ENCODE measurements at regions not wholly inside any gene's neighbourhood (a gene's known extent, or its start where the extent isn't known, plus 50 kb on each side); places are given as distances from the start of the nearest gene placed in this dataset.
"Not testable (repeated sequence)": the region's sequence is repeated elsewhere in the genome, so short reads cannot be mapped to it uniquely, and the experiment has no call there.

DNA sequence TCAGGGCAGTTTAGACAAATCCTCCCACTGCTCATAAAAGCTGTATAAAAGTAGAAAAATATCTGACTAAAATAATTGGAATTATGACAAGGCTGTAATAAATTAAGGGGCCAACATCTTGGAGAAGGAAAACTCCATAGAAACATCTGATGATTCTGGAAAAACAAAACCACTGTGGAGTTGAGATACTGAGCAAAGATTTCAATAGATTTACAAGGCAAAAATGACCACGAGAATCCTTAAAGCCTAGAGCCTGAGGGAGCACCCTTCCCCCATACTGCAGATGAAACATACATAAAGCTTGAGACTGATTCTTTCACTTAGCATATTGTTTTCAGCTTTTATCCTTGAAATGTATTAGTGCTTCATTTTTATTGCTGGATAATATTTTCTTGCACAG is 286.4 kb upstream of the MMADHC start:
- Mint-ChIP-seq H3K4me1 (ENCODE audit: low read depth in 2 of 2) (no peaks in the 10 kb centered on the region), H3K36me3 (no peaks in the 10 kb centered on the region), H3K4me3 (no peak overlapping the region), H3K27ac (no peak overlapping the region), H3K27me3 (no peaks in the 10 kb centered on the region), H3K9me3 (peaks cover 19% of the 10 kb centered on the region)
- no peak for ATAC-seq
- DNase-seq (ENCODE audit: low spot score) = no peak

DNA sequence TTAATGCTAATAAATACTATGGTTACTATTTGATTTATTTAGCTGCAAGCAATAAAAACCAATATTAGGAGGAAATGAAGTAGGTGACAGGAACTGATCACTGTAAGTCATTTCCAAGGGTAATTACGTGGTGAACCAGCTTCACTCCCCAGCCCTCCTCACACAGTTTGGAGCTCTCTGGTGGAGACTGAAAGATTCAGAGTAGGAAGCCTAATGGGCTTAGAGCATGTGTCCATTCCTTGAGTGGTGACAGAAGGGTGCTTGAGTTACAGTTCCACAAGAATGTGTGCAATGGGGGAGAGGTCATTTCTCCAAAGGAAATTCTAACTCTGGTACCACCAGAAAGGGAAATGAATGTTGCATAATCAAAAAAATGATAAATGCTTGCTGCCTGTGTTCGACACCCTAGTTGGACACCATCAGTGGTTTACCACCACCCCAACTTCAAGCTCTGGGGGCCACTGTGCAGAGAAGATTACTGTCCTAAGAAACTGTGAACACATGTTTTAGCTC is 285.1 kb upstream of the MMADHC start:
- ATAC-seq = no peak

DNA sequence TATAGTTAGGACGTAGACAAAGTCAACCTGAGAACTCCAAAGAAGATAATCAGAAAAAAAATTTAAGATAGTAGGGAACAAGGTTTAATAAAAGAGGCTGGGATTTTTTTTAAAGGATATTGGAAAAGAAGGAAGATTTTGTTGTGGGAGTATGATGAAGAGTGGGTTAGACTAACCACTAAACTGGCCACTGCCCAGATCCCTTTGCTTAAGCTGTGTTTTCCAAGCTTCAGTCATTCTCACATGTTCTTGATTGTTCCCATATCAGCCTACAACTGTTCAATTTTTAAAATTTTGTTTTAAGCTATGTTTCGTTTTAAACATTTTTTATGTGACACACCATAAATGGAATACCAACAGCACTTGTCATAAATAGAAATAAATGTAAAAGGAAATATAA is 284.5 kb upstream of the MMADHC start:
- Mint-ChIP-seq H3K4me3 (no peak overlapping the region), H3K9me3 (peaks cover 10% of the 10 kb centered on the region), H3K36me3 (no peaks in the 10 kb centered on the region), H3K4me1 (ENCODE audit: low read depth in 2 of 2) (no peaks in the 10 kb centered on the region), H3K27ac (no peak overlapping the region), H3K27me3 (no peaks in the 10 kb centered on the region)
- no peak for ATAC-seq
- no peak for DNase-seq (ENCODE audit: low spot score)

More for the DNA sequence above, 285.1 kb upstream of the MMADHC start:
- no peak overlapping the region for H3K4me3 Mint-ChIP-seq
- H3K4me1 Mint-ChIP-seq (ENCODE audit: low read depth in 2 of 2) = no peaks in the 10 kb centered on the region
- no peak overlapping the region for H3K27ac Mint-ChIP-seq
- peaks cover 15% of the 10 kb centered on the region for H3K9me3 Mint-ChIP-seq
- H3K36me3 Mint-ChIP-seq = no peaks in the 10 kb centered on the region
- DNase-seq (ENCODE audit: low spot score) = no peak
- no peaks in the 10 kb centered on the region for H3K27me3 Mint-ChIP-seq

DNA sequence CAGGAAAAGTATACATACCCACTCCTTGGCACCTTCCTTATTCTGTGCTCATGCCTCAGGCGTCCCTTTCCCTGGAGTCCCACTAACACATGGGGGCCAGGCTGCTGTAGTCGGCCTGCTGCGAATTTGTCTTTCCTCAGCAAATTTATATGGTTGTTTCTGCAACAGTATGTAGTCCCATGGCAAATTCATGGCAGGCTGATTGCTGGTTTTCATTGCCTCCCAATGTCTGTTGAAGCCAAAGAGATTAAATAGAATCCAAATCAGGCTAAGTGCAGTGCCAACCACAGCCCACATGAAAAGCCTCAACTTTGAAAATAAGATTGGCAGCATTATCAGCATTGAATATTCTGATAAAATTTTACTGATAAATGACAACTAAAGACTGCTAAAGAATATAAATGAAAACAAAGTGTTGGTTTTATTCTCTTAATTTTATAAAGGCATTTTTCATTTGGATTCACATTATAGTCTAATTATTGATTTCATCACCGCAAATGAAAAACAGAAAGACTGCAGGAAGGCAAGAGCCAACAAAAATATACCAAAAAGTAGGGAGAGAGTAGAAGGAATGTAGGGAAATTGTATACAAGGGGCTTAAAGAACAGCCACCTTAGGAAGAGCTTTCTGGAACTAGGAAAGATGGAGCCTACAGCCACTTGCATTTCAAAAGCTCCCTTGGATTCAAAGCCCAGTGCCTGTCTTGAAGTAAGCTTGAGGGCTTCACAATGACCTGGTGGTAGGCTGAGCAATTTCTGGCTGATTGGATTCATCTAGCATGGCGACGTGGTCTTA is 283.7 kb upstream of the MMADHC start:
- H3K27ac Mint-ChIP-seq = no peak overlapping the region
- no peaks in the 10 kb centered on the region for H3K27me3 Mint-ChIP-seq
- no peaks in the 10 kb centered on the region for H3K36me3 Mint-ChIP-seq
- ATAC-seq = no peak
- H3K4me1 Mint-ChIP-seq (ENCODE audit: low read depth in 2 of 2) = no peaks in the 10 kb centered on the region
- H3K4me3 Mint-ChIP-seq = no peak overlapping the region
- H3K9me3 Mint-ChIP-seq = peaks cover 11% of the 10 kb centered on the region
- no peak for DNase-seq (ENCODE audit: low spot score)

DNA sequence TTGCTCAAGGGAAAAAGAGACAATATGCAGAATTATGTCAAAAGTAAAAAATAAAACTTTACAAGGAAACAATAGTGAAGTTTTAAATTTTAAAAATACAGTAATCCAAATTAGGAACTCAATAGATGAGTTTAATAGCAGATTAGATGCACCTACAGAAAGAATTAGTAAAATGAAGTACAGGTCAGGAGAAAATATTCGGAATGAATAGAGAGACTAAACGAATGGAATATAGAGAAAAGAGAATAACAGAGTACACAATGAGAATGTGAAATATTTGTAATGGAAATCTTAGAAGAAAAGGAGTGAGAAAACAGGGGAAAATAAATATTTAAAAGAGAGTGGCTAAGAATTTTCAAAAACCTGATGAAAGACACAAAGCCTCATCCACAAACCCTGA is 275.7 kb upstream of the MMADHC start:
- H3K27ac Mint-ChIP-seq = no peak overlapping the region
- ATAC-seq (no peak), DNase-seq (ENCODE audit: low spot score) (no peak)
- no peaks in the 10 kb centered on the region for H3K27me3 Mint-ChIP-seq
- peaks cover 4% of the 10 kb centered on the region for H3K36me3 Mint-ChIP-seq
- H3K4me3 Mint-ChIP-seq = no peak overlapping the region
- no peaks in the 10 kb centered on the region for H3K4me1 Mint-ChIP-seq (ENCODE audit: low read depth in 2 of 2)
- H3K9me3 Mint-ChIP-seq = peaks cover 21% of the 10 kb centered on the region

DNA sequence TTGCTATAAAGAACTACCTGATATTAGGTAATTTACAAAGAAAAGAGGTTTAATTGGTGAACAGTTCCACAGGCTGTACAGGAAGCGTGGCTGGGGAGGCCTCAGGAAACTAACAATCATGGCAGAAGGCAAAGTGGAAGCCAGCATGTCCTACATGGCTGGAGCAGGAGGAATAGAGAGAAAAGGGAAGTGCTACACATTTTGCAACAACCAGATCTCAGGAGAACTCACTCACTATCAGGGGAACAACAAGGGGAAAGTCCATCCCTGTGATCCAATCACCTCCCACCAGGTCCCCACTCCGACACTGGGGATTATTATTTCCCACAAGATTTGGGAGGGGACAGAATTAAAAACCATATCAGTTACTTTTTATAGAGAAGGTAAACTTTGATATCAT is 273.5 kb upstream of the MMADHC start:
- H3K27ac Mint-ChIP-seq = no peak overlapping the region
- H3K4me3 Mint-ChIP-seq = no peak overlapping the region
- no peak for ATAC-seq
- DNase-seq (ENCODE audit: low spot score) = no peak
- no peaks in the 10 kb centered on the region for H3K4me1 Mint-ChIP-seq (ENCODE audit: low read depth in 2 of 2)
- H3K36me3 Mint-ChIP-seq = peaks cover 4% of the 10 kb centered on the region
- no peaks in the 10 kb centered on the region for H3K27me3 Mint-ChIP-seq
- H3K9me3 Mint-ChIP-seq = peaks cover 21% of the 10 kb centered on the region

DNA sequence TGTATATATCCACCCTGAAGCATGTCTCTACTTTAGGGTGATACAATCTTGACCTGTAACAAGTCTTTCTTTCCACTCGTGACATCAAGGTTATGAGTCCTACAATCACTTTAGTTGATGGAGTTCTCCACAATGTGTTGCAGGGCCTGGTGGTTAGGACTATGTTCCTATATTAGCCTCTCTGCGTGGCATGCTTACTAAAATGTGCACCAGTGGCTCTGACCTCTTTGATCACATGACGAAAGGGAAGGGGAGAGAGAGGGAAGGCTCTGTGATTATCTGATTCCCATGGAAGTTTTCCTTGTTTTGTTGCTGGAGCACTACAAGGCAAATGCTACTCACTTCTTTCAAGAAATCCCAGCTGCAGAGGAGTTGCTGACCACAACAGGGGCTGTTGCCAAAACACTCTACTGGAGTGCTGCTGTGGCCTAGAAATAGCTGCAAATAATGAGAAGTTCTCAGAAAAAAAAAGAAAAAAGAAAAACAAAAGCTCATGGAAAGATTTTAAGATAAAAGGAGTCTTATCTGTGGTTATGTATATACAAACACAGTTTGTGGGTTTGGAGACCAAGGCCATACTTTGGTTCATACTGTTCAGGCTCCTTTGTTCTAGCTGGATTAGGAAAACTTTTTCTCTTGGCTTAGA is 272.8 kb upstream of the MMADHC start:
- H3K27ac Mint-ChIP-seq = no peak overlapping the region
- H3K9me3 Mint-ChIP-seq = peaks cover 19% of the 10 kb centered on the region
- ATAC-seq (no peak), DNase-seq (ENCODE audit: low spot score) (no peak)
- H3K4me1 Mint-ChIP-seq (ENCODE audit: low read depth in 2 of 2) = no peaks in the 10 kb centered on the region
- H3K27me3 Mint-ChIP-seq = no peaks in the 10 kb centered on the region
- H3K4me3 Mint-ChIP-seq = no peak overlapping the region
- peaks cover 4% of the 10 kb centered on the region for H3K36me3 Mint-ChIP-seq

DNA sequence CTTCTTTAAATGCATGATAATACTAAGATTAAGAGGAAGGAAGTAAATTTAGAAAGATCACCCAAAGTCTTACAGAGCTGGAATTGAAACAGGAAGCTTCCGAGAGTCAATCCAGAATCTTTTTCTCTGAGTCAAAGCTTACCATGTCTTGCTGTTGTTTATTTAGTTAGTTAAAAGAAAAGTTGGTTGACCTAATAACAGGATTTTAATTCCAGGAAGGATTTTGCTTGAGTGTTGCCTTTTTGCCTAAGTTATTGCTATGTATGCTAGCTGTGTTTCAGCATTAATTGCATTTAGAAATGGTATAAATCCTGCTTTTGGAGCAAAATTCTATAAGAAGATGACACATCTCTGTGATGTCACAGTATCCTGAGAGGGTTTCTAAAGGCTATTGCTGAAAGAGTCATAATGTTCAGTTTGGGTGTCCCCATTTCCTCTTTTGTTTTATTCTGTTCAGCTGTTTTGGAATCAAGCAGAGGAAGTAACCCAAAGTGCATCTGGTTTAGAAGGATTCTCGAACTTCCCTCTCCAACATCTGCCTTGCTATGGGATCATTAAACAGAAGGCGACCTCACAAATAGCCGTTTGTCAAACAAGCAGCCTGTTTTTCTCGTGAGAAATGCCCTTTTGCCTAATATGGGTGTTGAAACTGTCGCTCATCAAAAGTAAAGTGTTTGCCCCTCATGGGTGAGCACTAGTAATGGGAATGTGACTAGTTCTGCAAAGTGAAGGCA is 271.5 kb upstream of the MMADHC start:
- no peak for ATAC-seq
- Mint-ChIP-seq H3K27me3 (no peaks in the 10 kb centered on the region), H3K9me3 (peaks cover 19% of the 10 kb centered on the region), H3K27ac (no peak overlapping the region), H3K4me1 (ENCODE audit: low read depth in 2 of 2) (no peaks in the 10 kb centered on the region), H3K4me3 (no peak overlapping the region), H3K36me3 (peaks cover 4% of the 10 kb centered on the region)
- no peak for DNase-seq (ENCODE audit: low spot score)

DNA sequence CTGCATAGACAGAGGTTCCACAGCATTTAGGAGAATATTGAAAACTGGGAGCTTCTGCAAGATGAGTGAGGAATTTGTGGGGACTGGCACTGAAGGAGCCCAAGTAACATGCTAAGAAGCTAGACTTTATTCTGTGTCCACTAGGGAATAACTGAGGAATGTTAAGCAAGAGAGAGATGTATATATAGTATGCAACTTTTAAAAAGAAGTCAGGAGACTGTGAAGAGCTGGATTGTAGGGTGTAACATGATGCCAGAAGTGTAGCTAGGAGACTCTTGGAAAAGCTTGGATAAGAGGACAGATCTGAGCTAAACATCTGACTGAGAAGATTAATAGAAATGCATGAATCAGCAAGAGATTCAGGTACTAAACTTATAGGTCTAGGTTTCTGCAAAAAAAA is 270.6 kb upstream of the MMADHC start:
- Mint-ChIP-seq H3K36me3 (peaks cover 4% of the 10 kb centered on the region), H3K27me3 (no peaks in the 10 kb centered on the region), H3K9me3 (peaks cover 18% of the 10 kb centered on the region), H3K4me1 (ENCODE audit: low read depth in 2 of 2) (no peaks in the 10 kb centered on the region), H3K4me3 (no peak overlapping the region), H3K27ac (no peak overlapping the region)
- ATAC-seq (no peak), DNase-seq (ENCODE audit: low spot score) (no peak)

DNA sequence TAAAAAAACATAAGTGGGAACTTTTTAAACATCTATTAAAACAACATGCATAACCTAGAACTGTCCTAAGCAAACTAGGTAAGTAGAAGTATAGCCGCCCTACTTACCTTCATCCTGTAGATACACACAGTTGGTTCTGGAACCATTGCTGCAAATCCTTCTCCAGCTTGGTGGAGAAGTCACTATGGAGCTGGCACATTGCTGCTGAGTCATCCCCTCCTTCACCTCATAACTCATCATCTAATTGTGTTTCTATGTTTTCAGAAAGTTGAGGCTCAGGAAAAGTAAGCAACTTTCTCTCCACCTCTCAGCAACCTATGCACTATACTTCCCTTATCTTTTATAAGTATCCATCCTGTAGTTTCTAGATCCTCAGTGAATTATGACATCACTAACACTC is 269.8 kb upstream of the MMADHC start:
- no peak for DNase-seq (ENCODE audit: low spot score)
- no peak overlapping the region for H3K4me3 Mint-ChIP-seq
- peaks cover 4% of the 10 kb centered on the region for H3K36me3 Mint-ChIP-seq
- H3K27me3 Mint-ChIP-seq = no peaks in the 10 kb centered on the region
- H3K9me3 Mint-ChIP-seq = peaks cover 18% of the 10 kb centered on the region
- no peak for ATAC-seq
- H3K27ac Mint-ChIP-seq = no peak overlapping the region
- no peaks in the 10 kb centered on the region for H3K4me1 Mint-ChIP-seq (ENCODE audit: low read depth in 2 of 2)

DNA sequence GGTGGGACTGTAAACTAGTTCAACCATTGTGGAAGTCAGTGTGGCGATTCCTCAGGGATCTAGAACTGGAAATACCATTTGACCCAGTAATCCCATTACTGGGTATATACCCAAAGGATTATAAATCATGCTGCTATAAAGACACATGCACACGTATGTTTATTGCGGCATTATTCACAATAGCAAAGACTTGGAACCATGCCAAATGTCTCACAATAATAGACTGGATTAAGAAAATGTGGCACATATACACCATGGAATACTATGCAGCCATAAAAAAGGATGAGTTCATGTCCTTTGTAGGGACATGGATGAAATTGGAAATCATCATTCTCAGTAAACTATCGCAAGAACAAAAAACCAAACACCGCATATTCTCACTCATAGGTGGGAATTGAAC is 268.3 kb upstream of the MMADHC start:
- DNase-seq (ENCODE audit: low spot score); H3K27me3 Mint-ChIP-seq; ATAC-seq; H3K4me1 Mint-ChIP-seq (ENCODE audit: low read depth in 2 of 2); H3K4me3 Mint-ChIP-seq; H3K27ac Mint-ChIP-seq; H3K36me3 Mint-ChIP-seq: not testable (repeated sequence)
- peaks cover 11% of the 10 kb centered on the region for H3K9me3 Mint-ChIP-seq

DNA sequence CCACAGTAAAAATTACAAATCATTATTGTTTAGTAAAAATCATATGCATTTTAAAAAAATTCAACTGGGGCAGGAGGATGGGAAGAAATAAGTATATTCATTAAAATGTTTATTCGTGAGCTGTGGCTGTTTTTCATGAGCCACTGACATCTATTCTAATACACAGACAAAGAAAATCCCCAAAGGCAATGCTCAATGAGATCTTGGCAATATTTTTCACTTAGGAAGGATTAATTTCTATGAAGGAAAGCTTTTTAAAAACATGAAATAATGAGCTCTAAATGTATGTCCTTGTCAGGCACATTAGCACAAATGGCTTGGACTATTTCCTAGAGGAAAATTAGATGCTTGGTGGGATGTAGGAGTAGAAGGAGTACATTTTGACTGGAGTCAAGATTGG is 262.0 kb upstream of the MMADHC start:
- no peak overlapping the region for H3K27ac Mint-ChIP-seq
- H3K4me3 Mint-ChIP-seq = no peak overlapping the region
- H3K36me3 Mint-ChIP-seq = peaks cover 19% of the 10 kb centered on the region
- no peaks in the 10 kb centered on the region for H3K27me3 Mint-ChIP-seq
- no peaks in the 10 kb centered on the region for H3K4me1 Mint-ChIP-seq (ENCODE audit: low read depth in 2 of 2)
- peaks cover 28% of the 10 kb centered on the region for H3K9me3 Mint-ChIP-seq
- no peak for ATAC-seq
- DNase-seq (ENCODE audit: low spot score) = no peak

DNA sequence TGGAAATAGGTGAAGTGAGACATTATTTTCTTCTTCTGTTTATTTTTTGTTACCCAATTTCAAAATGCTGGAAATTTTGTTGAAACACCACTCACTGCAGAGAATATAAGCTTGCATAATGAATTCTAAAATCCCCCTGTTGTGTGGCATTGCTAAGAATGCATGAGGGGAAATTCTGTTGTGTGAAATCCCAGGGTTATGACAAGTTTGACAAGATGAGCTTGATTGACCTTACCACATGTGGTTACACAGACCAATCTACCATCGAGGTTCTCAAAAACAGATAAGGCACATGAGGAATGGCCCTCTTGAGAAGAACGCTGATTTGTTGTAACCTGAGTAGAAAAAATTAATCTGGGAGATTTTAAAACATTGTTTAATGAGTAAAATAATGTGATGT is 261.6 kb upstream of the MMADHC start:
- DNase-seq (ENCODE audit: low spot score) (no peak), ATAC-seq (no peak)
- H3K27me3 Mint-ChIP-seq = no peaks in the 10 kb centered on the region
- H3K4me3 Mint-ChIP-seq = no peak overlapping the region
- H3K36me3 Mint-ChIP-seq = peaks cover 19% of the 10 kb centered on the region
- peaks cover 28% of the 10 kb centered on the region for H3K9me3 Mint-ChIP-seq
- no peak overlapping the region for H3K27ac Mint-ChIP-seq
- H3K4me1 Mint-ChIP-seq (ENCODE audit: low read depth in 2 of 2) = no peaks in the 10 kb centered on the region

DNA sequence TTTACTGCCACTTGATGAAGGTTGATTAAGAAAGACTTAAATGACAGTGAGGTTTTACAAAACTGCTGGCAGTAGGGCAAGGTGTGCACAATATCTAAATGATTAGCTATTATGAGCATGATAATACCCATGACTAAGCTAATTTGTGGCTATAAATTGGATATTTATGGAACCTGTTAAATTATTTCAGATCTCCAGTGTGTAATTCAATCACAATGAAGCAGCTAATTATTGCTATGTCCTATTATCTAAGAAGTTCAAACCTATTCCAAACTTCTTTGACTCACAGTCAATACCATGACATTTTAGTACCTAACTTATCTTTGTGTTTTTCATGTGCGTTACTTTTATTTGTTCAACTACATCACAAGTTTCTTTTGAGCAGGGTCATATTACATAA is 253.8 kb upstream of the MMADHC start:
- peaks cover 19% of the 10 kb centered on the region for H3K9me3 Mint-ChIP-seq
- DNase-seq (ENCODE audit: low spot score) (no peak), ATAC-seq (no peak)
- H3K27ac Mint-ChIP-seq = no peak overlapping the region
- peaks cover 6% of the 10 kb centered on the region for H3K36me3 Mint-ChIP-seq
- no peaks in the 10 kb centered on the region for H3K27me3 Mint-ChIP-seq
- H3K4me3 Mint-ChIP-seq = no peak overlapping the region
- no peaks in the 10 kb centered on the region for H3K4me1 Mint-ChIP-seq (ENCODE audit: low read depth in 2 of 2)
